CD4-positive, alpha-beta memory T cell (primary cell): ENCODE measurements at regions not wholly inside any gene's neighbourhood (a gene's known extent, or its start where the extent isn't known, plus 50 kb on each side); places are given as distances from the start of the nearest gene placed in this dataset.

Experiments
- CTCF ChIA-PET: fragments of 350-600 bp; sonication (Branson Sonifier 250); formaldehyde crosslinking; loops from one replicate; lab custom pipeline; 2021; ENCODE audit warnings: inconsistent platforms; ENCODE audit not compliant: partially characterized antibody; lab: Charles Lee
- POLR2A ChIA-PET: fragments of 350-600 bp; sonication (Branson Sonifier 250); formaldehyde crosslinking; loops from one replicate; lab custom pipeline; 2021; ENCODE audit not compliant: partially characterized antibody; lab: Charles Lee
- DNase-seq, 5 donors: peaks; one replicate each; pipeline versions ENCODE4 v3.0.0 to v3.0.0-alpha.2; 2020 to 2022; ENCODE audit warnings: mixed read lengths in 1 of 5
- H3K27ac ChIP-seq: one replicate; pipeline ENCODE4 v1.7.0; 2013; ENCODE audit warnings: low read depth, low read length
- H3K27me3 ChIP-seq: 2 replicates; pipeline ENCODE4 v1.7.0; 2013; ENCODE audit warnings: mild to moderate bottlenecking, low read length, moderate library complexity; ENCODE audit not compliant: insufficient read depth
- H3K36me3 ChIP-seq: 2 replicates; pipeline ENCODE4 v1.7.0; 2013; ENCODE audit warnings: mild to moderate bottlenecking, low read length, moderate library complexity; ENCODE audit not compliant: insufficient read depth
- H3K4me1 ChIP-seq: 2 replicates; pipeline ENCODE4 v1.7.0; 2013; ENCODE audit warnings: mild to moderate bottlenecking, low read length, moderate library complexity; ENCODE audit not compliant: insufficient read depth
- H3K4me3 ChIP-seq, 2 donors: one replicate each; pipeline ENCODE4 v1.7.0; 2013; ENCODE audit warnings: low read length in 2 of 2, mild to moderate bottlenecking in 1 of 2
- H3K9me3 ChIP-seq, 2 donors: one replicate each; pipeline ENCODE4 v1.7.0; 2013; ENCODE audit warnings: low read length in 2 of 2, control low read depth in 1 of 2; ENCODE audit not compliant: control insufficient read depth in 1 of 2
- H3K27ac Mint-ChIP-seq, 7 donors: one replicate each; pipeline ENCODE4 v1.8.0; 2020 to 2021; ENCODE audit warnings: mixed read lengths in 7 of 7, mild to moderate bottlenecking in 6 of 7, inconsistent platforms in 3 of 7, moderate library complexity in 3 of 7
- H3K27me3 Mint-ChIP-seq, 2 donors: one replicate each; pipeline ENCODE4 v1.8.0; 2020 to 2021; ENCODE audit warnings: mixed read lengths in 2 of 2
- H3K36me3 Mint-ChIP-seq, 2 donors: one replicate each; pipeline ENCODE4 v1.8.0; 2020 to 2021; ENCODE audit warnings: mixed read lengths in 2 of 2, inconsistent platforms in 1 of 2, mild to moderate bottlenecking in 1 of 2
- H3K4me1 Mint-ChIP-seq, 4 donors: one replicate each; pipeline ENCODE4 v1.8.0; 2020 to 2021; ENCODE audit warnings: mixed read lengths in 4 of 4, mild to moderate bottlenecking in 1 of 4
- H3K4me3 Mint-ChIP-seq, 8 donors: one replicate each; pipeline ENCODE4 v1.8.0; 2020 to 2021; ENCODE audit warnings: mixed read lengths in 8 of 8, mild to moderate bottlenecking in 7 of 8, moderate library complexity in 6 of 8, inconsistent platforms in 3 of 8
- H3K9me3 Mint-ChIP-seq, 8 donors: one replicate each; pipeline ENCODE4 v1.8.0; 2020 to 2021; ENCODE audit warnings: mixed read lengths in 8 of 8, mild to moderate bottlenecking in 5 of 8, inconsistent platforms in 3 of 8, moderate library complexity in 1 of 8
- intact Hi-C: fragments of 100-400 bp; cut with micrococcal nuclease; formaldehyde crosslinking; loops from one replicate; pipeline ENCODE4 v1.15.1; 2023

- Histone ChIP-seq H3K9me3 (no peaks in the 10 kb centered on the region), H3K4me3 (peak overlapping the region; percentile 10 to 48), H3K36me3 (no peaks in the 10 kb centered on the region), H3K27ac (peak overlapping the region; percentile 64), H3K4me1 (peaks cover 31% of the 10 kb centered on the region), H3K27me3 (no peaks in the 10 kb centered on the region)
- H3K9me3 Mint-ChIP-seq, result no peaks in the 10 kb centered on the region
- ChIA-PET POLR2A (interaction anchor here (0.6 to 6.4 kb wide), 32 partner anchors 10 to 1661 kb away, joined by 3 to 475 read pairs (median 4); partner anchors contain the start of genes ATG10, RPS23 and SSBP2), CTCF (interaction anchor here (0.8 to 4.5 kb wide), 13 partner anchors 14 to 427 kb away, joined by 3 to 53 read pairs (median 9); partner anchors contain the start of gene SSBP2)
- H3K27me3 Mint-ChIP-seq, result no peaks in the 10 kb centered on the region
- intact Hi-C loops, result loop anchor here (5.0 to 10.0 kb wide), 5 partner anchors 212 to 425 kb away; no protein-coding TSS in a partner anchor
- peak overlapping the region; percentile 88 to 96 (median 92) for H3K4me3 Mint-ChIP-seq
- peak; percentile 19 to 51 (median 28) for DNase-seq
- H3K36me3 Mint-ChIP-seq, result peaks cover 0 to 2% of the 10 kb centered on the region in 2 donors
- H3K4me1 Mint-ChIP-seq, result peaks cover 33 to 57% (median 45%) of the 10 kb centered on the region in 4 donors
- peak overlapping the region; percentile 76 to 94 (median 88) for H3K27ac Mint-ChIP-seq
Measured at GRCh38 chr5:81852291-81853029, 101.6 kb upstream of the SSBP2 start.

GRCh38 chr5:81851481-81852178 is 100.7 kb upstream of the SSBP2 start:
- H3K4me1 Mint-ChIP-seq, result peaks cover 31 to 56% (median 42%) of the 10 kb centered on the region in 4 donors
- H3K4me3 Mint-ChIP-seq, result peak overlapping the region; percentile 94 to 99 (median 96)
- Histone ChIP-seq H3K4me1 (peaks cover 31% of the 10 kb centered on the region), H3K27me3 (no peaks in the 10 kb centered on the region), H3K27ac (peak overlapping the region; percentile 64), H3K9me3 (no peaks in the 10 kb centered on the region), H3K4me3 (peak overlapping the region in 1 of 2 donors; percentile 56), H3K36me3 (no peaks in the 10 kb centered on the region)
- DNase-seq, result peak; percentile 88 to 92 (median 90)
- peaks cover 0 to 2% of the 10 kb centered on the region in 2 donors for H3K36me3 Mint-ChIP-seq
- no peaks in the 10 kb centered on the region for H3K27me3 Mint-ChIP-seq
- CTCF ChIA-PET, result interaction anchor here (0.8 to 4.5 kb wide), 16 partner anchors 9 to 426 kb away, joined by 3 to 53 read pairs (median 5); partner anchors contain the start of gene SSBP2
- POLR2A ChIA-PET, result interaction anchor here (0.6 to 6.4 kb wide), 36 partner anchors 11 to 1660 kb away, joined by 3 to 475 read pairs (median 4); partner anchors contain the start of genes ATG10, RPS23 and SSBP2
- no peaks in the 10 kb centered on the region for H3K9me3 Mint-ChIP-seq
- intact Hi-C loops, result loop anchor here (1.0 to 10.0 kb wide), 11 partner anchors 13 to 427 kb away; partner anchors contain the start of genes RPS23 and SSBP2
- peak overlapping the region; percentile 94 to 99 (median 97) for H3K27ac Mint-ChIP-seq

- H3K4me3 ChIP-seq, result peak overlapping the region in 1 of 2 donors; percentile 56
- no peaks in the 10 kb centered on the region for H3K36me3 ChIP-seq
- H3K36me3 Mint-ChIP-seq, result peaks cover 0 to 2% of the 10 kb centered on the region in 2 donors
- peak overlapping the region; percentile 64 for H3K27ac ChIP-seq
- peak overlapping the region; percentile 94 to 99 (median 96) for H3K4me3 Mint-ChIP-seq
- peaks cover 31% of the 10 kb centered on the region for H3K4me1 ChIP-seq
- H3K4me1 Mint-ChIP-seq, result peaks cover 31 to 56% (median 42%) of the 10 kb centered on the region in 4 donors
- H3K9me3 ChIP-seq, result no peaks in the 10 kb centered on the region
- ChIA-PET CTCF (interaction anchor here (0.5 to 4.5 kb wide), 17 partner anchors 8 to 555 kb away, joined by 3 to 53 read pairs (median 5); partner anchors contain the start of gene SSBP2), POLR2A (interaction anchor here (0.7 to 6.4 kb wide), 21 partner anchors 12 to 427 kb away, joined by 3 to 475 read pairs (median 5); partner anchors contain the start of genes ATG10, RPS23 and SSBP2)
- no peaks in the 10 kb centered on the region for H3K9me3 Mint-ChIP-seq
- DNase-seq, result no peak
- H3K27me3 ChIP-seq, result no peaks in the 10 kb centered on the region
- no peaks in the 10 kb centered on the region for H3K27me3 Mint-ChIP-seq
- intact Hi-C loops, result loop anchor here (1.0 to 10.0 kb wide), 11 partner anchors 12 to 428 kb away; partner anchors contain the start of genes RPS23 and SSBP2
- peak overlapping the region; percentile 94 to 99 (median 97) for H3K27ac Mint-ChIP-seq
Measured at GRCh38 chr5:81850501-81851357, 99.8 kb upstream of the SSBP2 start.

GRCh38 chr5:81849770-81850367 is 99.0 kb upstream of the SSBP2 start:
- no peaks in the 10 kb centered on the region for H3K27me3 Mint-ChIP-seq
- Histone ChIP-seq H3K36me3 (no peaks in the 10 kb centered on the region), H3K27me3 (no peaks in the 10 kb centered on the region), H3K9me3 (no peaks in the 10 kb centered on the region), H3K27ac (no peak overlapping the region), H3K4me1 (peaks cover 31% of the 10 kb centered on the region), H3K4me3 (no peak overlapping the region)
- peaks cover 0 to 2% of the 10 kb centered on the region in 2 donors for H3K36me3 Mint-ChIP-seq
- no peak for DNase-seq
- H3K4me1 Mint-ChIP-seq, result peaks cover 29 to 49% (median 38%) of the 10 kb centered on the region in 4 donors
- H3K27ac Mint-ChIP-seq, result peak overlapping the region in 3 of 7 donors; percentile 7 to 94 (median 65)
- no peaks in the 10 kb centered on the region for H3K9me3 Mint-ChIP-seq
- CTCF ChIA-PET, result interaction anchor here (1.2 to 4.5 kb wide), 4 partner anchors 12 to 337 kb away, joined by 4 to 53 read pairs (median 23); partner anchors contain the start of gene SSBP2
- peak overlapping the region in 7 of 8 donors; percentile 26 to 99 (median 95) for H3K4me3 Mint-ChIP-seq
- POLR2A ChIA-PET, result interaction anchor here (2.7 to 6.4 kb wide), 3 partner anchors 11 to 121 kb away, joined by 38 to 475 read pairs (median 44); partner anchors contain the start of genes ATG10 and SSBP2
- intact Hi-C loops, result loop anchor here (5.0 to 10.0 kb wide), 5 partner anchors 215 to 423 kb away; no protein-coding TSS in a partner anchor

- Mint-ChIP-seq H3K9me3 (no peaks in the 10 kb centered on the region), H3K27me3 (no peaks in the 10 kb centered on the region), H3K36me3 (peaks cover 0 to 2% of the 10 kb centered on the region in 2 donors), H3K4me3 (no peak overlapping the region), H3K4me1 (peaks cover 25 to 39% (median 32%) of the 10 kb centered on the region in 4 donors), H3K27ac (no peak overlapping the region)
- Histone ChIP-seq H3K27me3 (no peaks in the 10 kb centered on the region), H3K36me3 (no peaks in the 10 kb centered on the region), H3K4me3 (no peak overlapping the region), H3K4me1 (peaks cover 31% of the 10 kb centered on the region), H3K9me3 (no peaks in the 10 kb centered on the region), H3K27ac (no peak overlapping the region)
- ChIA-PET CTCF (interaction anchor here (0.9 to 4.5 kb wide), 2 partner anchors 10 to 97 kb away, joined by 3 to 41 read pairs; partner anchors contain the start of gene SSBP2), POLR2A (interaction anchor here (4.7 to 6.4 kb wide), 2 partner anchors 10 to 97 kb away, joined by 44 to 475 read pairs; partner anchors contain the start of gene SSBP2)
- intact Hi-C loops, result no loop called here
- DNase-seq, result no peak
Measured at GRCh38 chr5:81848362-81848880, 97.5 kb upstream of the SSBP2 start.
